HG02884 (cell line): ENCODE measurements at regions not wholly inside any gene's neighbourhood (a gene's known extent, or its start where the extent isn't known, plus 50 kb on each side); places are given as distances from the start of the nearest gene placed in this dataset.
A peak's percentile ranks its signal among the peaks of the same experiment; 100 is the strongest.

Experiments
- ATAC-seq: cut with Tn5 transposase; IDR thresholded peaks from one replicate; pipeline ENCODE4 v1.9.1; 2021; ENCODE audit warnings: mild to moderate bottlenecking, moderate library complexity; ENCODE audit not compliant: unreplicated experiment

DNA sequence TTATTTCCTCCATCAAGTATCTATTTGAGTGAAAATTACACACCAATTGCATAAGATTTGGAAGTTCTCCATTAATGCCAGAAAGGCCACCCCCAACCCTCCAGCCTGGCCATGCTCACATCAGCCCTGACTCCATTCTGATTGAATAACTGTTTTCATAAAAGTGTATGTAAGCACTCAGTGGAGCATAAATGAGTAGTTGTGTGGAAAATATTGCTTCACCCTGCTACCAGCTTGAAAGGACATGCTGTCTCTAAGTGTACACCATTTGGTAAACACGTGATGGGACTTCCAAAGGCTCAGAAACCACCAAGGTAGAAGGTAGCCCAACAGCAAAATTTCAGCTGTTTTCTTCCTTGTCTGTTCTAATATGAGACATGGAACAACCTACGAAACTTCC is 393.8 kb downstream of the ZNF385D start:
- no peak for ATAC-seq

DNA sequence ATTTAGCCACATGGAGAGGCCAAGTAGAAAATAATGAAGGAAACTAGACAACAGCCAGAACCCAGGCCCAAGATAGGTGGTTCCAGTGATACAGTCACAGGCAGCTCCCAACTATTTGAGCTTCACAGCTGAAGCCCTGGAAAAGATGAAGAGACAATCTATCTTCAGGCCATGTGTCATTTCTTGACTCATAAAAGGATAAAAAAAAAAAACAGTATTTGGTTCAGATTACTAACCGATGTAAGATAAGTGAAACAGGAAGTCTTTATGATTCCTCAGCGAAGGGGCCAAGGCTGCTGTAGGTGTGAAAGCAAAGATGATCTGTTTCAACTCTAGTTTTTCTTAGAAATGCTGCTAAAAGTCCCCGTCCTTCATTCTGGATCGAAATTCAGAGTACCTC is 394.6 kb downstream of the ZNF385D start:
- ATAC-seq, result no peak

- ATAC-seq, result no peak
These were observed 405.5 kb downstream of the ZNF385D start for GRCh38 chr3:21345382-21345976.

DNA sequence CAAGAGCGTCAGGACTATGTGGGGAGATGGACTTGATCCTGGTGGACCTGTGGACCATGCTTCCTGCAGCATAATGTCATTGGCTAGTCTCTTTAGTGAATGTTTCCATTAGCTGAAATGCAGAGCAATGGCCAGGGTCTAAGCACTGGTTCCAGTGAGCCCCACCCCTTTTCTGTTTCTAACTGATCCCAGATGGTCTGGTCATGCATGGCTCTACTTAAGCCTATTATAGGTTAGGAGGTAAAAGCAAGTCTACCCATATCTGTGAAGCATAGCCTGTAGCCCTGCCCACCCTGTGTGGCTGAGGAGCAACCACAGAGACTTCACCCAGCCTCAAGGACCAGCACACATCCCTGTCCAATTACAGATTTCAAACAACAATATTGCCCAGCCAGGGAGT is 419.2 kb downstream of the ZNF385D start:
- ATAC-seq, result no peak

GRCh38 chr3:21331321-21331720 is 419.7 kb downstream of the ZNF385D start:
- ATAC-seq, result no peak

DNA sequence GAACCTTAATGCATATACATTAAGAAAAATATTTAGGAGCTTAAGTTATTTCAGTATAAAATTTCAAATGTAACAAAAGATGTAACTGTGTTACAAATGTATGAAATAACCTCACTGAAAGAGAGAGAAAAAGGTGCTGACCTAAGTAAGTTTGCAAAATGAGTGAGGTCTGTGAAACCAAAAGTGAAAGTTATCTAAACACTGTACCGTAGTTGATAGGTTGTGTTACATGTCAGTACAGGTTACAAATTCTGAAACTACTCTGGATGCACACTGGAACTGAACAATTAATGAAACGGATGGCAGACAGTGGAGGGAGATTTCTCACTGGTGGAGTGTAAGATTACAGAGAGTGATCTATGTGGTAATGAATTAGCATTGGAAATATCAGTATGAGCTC is 420.7 kb downstream of the ZNF385D start:
- ATAC-seq, result peak; percentile 80

DNA sequence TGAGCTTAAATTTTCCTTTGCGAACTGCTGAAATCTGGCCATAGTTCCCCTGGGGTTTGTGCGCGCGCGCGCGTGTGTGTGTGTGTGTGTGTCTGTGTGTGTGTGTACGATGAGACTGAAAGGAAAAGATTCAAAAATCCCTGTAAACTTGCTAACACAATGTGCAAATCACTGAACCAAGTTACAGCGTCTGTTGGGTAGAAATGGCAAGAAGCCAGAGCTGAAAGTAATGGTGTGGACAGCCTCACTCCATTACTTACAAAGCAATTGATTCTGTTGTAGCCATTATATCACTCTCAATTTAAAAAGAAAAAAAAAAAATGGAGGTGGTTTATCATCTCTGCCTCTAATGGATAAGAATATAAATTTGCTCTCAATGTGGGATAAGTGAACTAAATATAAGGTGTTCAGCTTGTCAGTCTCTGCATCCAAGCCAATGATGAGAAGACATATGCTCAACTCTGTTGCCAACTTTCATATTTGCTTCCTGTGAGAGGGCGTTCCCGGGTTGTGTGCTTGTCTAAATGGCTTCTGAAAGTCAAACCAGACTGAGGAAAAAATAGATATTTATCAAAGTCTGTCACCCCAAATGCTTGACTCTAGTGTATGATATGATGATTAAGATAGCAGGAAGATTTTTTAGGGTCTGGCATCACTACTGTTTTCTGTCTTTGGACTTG is 422.2 kb downstream of the ZNF385D start:
- ATAC-seq, result no peak

GRCh38 chr3:21326704-21327475 is 424.1 kb downstream of the ZNF385D start:
- ATAC-seq, result no peak

GRCh38 chr3:21314688-21315087 is 436.3 kb downstream of the ZNF385D start:
- ATAC-seq, result no peak

DNA sequence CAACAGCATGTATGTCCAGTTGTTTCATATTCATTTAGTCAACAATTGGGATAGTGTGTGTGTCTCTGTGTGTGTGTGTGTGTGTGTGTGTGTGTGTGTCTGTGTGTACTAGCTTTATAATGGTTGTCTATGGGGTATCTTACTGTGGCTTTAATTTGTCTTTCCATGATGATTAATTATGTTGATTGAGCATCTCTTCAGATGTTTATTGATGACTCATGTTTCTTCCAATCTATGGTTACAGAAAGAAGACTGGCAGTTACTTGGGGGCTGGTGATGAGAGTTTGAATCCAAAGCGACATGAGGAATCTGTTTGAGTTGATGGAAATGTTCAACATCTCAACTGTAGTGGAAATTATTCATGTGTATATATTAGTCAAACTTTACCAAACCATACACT is 440.1 kb downstream of the ZNF385D start:
- no peak for ATAC-seq

- ATAC-seq, result no peak
These were observed 440.8 kb downstream of the ZNF385D start for GRCh38 chr3:21310161-21310560.

GRCh38 chr3:21297304-21297703 is 453.7 kb downstream of the ZNF385D start:
- no peak for ATAC-seq

- ATAC-seq, result no peak
These were observed 456.2 kb downstream of the ZNF385D start for GRCh38 chr3:21294768-21295167.

GRCh38 chr3:21292971-21293370 is 458.0 kb downstream of the ZNF385D start:
- no peak for ATAC-seq

GRCh38 chr3:21290557-21290956 is 460.5 kb downstream of the ZNF385D start:
- no peak for ATAC-seq

DNA sequence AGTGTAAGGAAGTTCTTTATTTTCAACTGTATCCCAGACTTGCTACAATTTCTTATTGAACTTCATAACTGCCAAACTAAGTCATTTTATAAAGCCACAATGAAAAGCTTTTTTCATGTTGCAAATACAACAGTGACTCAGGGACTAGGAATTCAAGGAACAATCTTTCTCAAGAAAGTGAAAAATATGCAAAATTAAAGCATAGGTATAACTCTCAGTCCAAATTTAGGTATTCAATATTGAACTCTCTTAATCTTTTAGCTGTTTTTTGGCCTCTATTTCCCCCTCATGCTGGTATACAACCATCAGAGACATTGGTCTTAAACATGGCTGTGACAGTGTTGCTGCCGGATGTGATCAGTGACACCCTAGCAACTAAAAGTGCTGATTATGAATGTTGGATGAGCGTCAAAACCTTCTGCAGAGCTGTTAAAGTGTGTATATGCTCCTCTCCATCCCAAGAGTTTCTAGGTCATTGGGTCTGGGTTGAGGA is 476.9 kb downstream of the ZNF385D start:
- ATAC-seq, result no peak

DNA sequence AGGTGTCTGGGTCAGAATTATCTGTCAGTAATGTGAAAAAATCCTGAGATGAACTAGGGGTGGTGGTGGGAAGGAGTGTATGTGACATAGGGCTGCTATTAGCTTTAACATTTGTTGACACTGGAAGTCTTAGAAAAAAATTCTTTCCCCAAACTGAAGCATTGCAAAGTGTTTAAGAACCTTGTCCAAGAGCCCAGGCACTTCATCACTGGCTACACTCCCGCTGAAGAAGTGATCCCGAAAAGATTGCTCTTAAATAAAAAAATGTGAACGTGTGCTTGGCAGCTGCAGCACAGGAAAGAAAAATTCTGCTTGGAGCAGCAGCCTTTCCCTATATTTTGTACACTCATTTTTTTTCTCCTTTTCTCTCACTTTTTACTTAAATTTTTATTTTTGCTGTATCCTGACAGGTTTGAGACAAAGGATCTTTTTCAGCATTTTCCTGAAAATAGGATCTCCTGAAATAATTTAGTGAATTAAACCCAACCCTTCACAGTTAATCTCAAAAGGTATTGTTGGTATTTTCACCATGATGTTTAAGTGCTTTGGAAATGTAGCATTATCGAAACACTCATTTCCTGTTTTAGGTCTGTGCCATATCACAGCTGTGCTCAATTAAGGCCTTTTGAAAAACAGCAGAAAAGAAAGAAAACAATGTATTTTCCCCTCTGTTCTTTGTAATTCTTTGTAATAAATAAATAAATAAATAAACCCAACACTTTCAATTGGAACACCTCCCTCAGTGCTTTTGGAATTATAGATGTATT is 477.6 kb downstream of the ZNF385D start:
- no peak for ATAC-seq

- ATAC-seq, result no peak
These were observed 479.4 kb downstream of the ZNF385D start for GRCh38 chr3:21271606-21272016.

DNA sequence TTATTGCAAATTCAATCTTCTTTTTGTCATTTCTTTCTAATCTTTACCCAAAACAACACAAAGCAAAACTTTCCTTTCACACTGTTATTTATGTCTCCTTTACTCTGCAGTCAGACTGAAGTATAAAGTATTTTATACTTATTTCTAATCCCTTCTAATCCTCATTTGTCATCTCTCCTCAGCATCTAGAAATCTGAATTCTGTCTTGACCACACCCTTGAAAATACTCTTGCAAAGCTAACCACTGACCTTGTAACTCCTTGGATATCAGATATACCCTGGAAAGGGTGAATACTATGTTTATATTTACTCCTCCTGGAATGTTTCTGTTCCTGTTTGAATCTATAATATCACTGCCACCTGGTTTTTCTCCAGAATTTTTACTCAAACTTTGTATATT is 481.1 kb downstream of the ZNF385D start:
- ATAC-seq, result no peak

DNA sequence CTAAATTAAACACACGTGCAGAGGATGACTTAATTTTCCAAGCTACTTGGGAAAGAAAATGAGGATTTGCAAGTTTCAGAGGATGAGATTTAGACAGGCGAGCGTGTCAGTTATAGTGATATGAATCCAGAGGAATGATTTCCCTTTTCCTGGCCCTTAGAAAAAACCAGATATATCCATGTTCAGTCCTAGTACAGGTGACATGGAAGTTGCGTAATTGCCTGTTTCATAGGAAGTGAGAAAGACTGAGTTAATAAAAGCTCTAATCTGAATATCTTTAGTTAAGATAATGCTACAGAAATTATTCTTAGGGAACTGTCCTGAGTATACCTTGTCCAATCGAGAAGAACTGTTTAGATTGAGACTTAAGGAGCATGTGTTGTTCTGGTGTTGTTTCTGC is 490.5 kb downstream of the ZNF385D start:
- no peak for ATAC-seq

GRCh38 chr3:21259896-21260295 is 491.1 kb downstream of the ZNF385D start:
- ATAC-seq, result no peak
